H9 (cell line): ENCODE measurements at regions not wholly inside any gene's neighbourhood (a gene's known extent, or its start where the extent isn't known, plus 50 kb on each side); places are given as distances from the start of the nearest gene placed in this dataset.
"Not testable (repeated sequence)": the region's sequence is repeated elsewhere in the genome, so short reads cannot be mapped to it uniquely, and the experiment has no call there.

ENCODE experiments used
- DNase-seq: peaks from one replicate; pipeline ENCODE4 v3.0.0-alpha.2; 2017
- H2AFZ ChIP-seq: one replicate; pipeline ENCODE4 v1.6.1; 2013; ENCODE audit warnings: mild to moderate bottlenecking, low read length, control low read depth, moderate library complexity
- H2AK5ac ChIP-seq: 2 replicates; pipeline ENCODE4 v1.6.1; 2013; ENCODE audit warnings: low read length, control low read depth, mixed read lengths; ENCODE audit not compliant: insufficient read length
- H2BK120ac ChIP-seq: one replicate; pipeline ENCODE4 v1.6.1; 2013; ENCODE audit warnings: low read depth, mild to moderate bottlenecking, low read length, control low read depth, inconsistent platforms; ENCODE audit not compliant: poor library complexity, severe bottlenecking
- H2BK12ac ChIP-seq: 2 replicates; pipeline ENCODE4 v1.6.1; 2013; ENCODE audit warnings: low read length, control low read depth, mixed read lengths, low read depth; ENCODE audit not compliant: insufficient read length
- H2BK15ac ChIP-seq: 2 replicates; pipeline ENCODE4 v1.6.1; 2013; ENCODE audit warnings: low read depth, low read length, control low read depth
- H2BK20ac ChIP-seq: one replicate; pipeline ENCODE4 v1.6.1; 2013; ENCODE audit warnings: low read depth, mild to moderate bottlenecking, low read length, control low read depth, inconsistent platforms; ENCODE audit not compliant: poor library complexity, severe bottlenecking
- H2BK5ac ChIP-seq: 2 replicates; pipeline ENCODE4 v1.6.1; 2013; ENCODE audit warnings: low read length, control low read depth, mixed read lengths; ENCODE audit not compliant: insufficient read length
- H3K14ac ChIP-seq: 2 replicates; pipeline ENCODE4 v1.6.1; 2013; ENCODE audit warnings: low read length, control low read depth; ENCODE audit not compliant: insufficient read depth
- H3K18ac ChIP-seq: 2 replicates; pipeline ENCODE4 v1.6.1; 2013; ENCODE audit warnings: low read depth, mild to moderate bottlenecking, mixed read lengths, low read length, control low read depth; ENCODE audit not compliant: insufficient read length
- H3K23ac ChIP-seq: 2 replicates; pipeline ENCODE4 v1.6.1; 2013; ENCODE audit warnings: low read length, control low read depth, mixed read lengths, low read depth; ENCODE audit not compliant: insufficient read length
- H3K23me2 ChIP-seq: 2 replicates; pipeline ENCODE4 v1.6.1; 2013; ENCODE audit warnings: low read depth, mild to moderate bottlenecking, mixed read lengths, low read length, control low read depth; ENCODE audit not compliant: insufficient read length, poor library complexity, severe bottlenecking
- H3K27ac ChIP-seq: 2 replicates; pipeline ENCODE4 v1.5.1; 2013; ENCODE audit warnings: low read length, control low read depth, mixed read lengths, low read depth; ENCODE audit not compliant: insufficient read length
- H3K27me3 ChIP-seq: 2 replicates; pipeline ENCODE4 v1.6.1; 2013; ENCODE audit warnings: low read length, control low read depth, inconsistent platforms; ENCODE audit not compliant: insufficient read depth
- H3K4ac ChIP-seq: 2 replicates; pipeline ENCODE4 v1.6.1; 2013; ENCODE audit warnings: low read depth, mild to moderate bottlenecking, control low read depth, inconsistent platforms, low read length, moderate library complexity
- H3K4me1 ChIP-seq: 2 replicates; pipeline ENCODE4 v1.6.1; 2013; ENCODE audit warnings: low read length, control low read depth, inconsistent platforms; ENCODE audit not compliant: insufficient read depth
- H3K4me2 ChIP-seq: 2 replicates; pipeline ENCODE4 v1.6.1; 2013; ENCODE audit warnings: low read length, control low read depth, mixed read lengths; ENCODE audit not compliant: insufficient read length, insufficient read depth
- H3K56ac ChIP-seq: 2 replicates; pipeline ENCODE4 v1.6.1; 2013; ENCODE audit warnings: low read depth, mild to moderate bottlenecking, mixed read lengths, low read length, control low read depth; ENCODE audit not compliant: insufficient read length
- H3K79me1 ChIP-seq: 2 replicates; pipeline ENCODE4 v1.6.1; 2013; ENCODE audit warnings: low read depth, mild to moderate bottlenecking, moderate library complexity, low read length, control low read depth, inconsistent platforms; ENCODE audit not compliant: insufficient read depth, poor library complexity, severe bottlenecking
- H3K79me2 ChIP-seq: 2 replicates; pipeline ENCODE4 v1.6.1; 2013; ENCODE audit warnings: low read length, control low read depth, inconsistent platforms; ENCODE audit not compliant: insufficient read depth
- H3K9ac ChIP-seq: 2 replicates; pipeline ENCODE4 v1.6.1; 2013; ENCODE audit warnings: low read length, control low read depth, mixed read lengths; ENCODE audit not compliant: insufficient read length; ENCODE audit errors: extremely low read depth
- H3K9me3 ChIP-seq: one replicate; pipeline ENCODE4 v1.6.1; 2013; ENCODE audit warnings: low read depth, low read length, inconsistent platforms; ENCODE audit not compliant: control insufficient read depth
- H3T11ph ChIP-seq: one replicate; pipeline ENCODE4 v1.6.1; 2013; ENCODE audit warnings: mild to moderate bottlenecking, low read length, control low read depth, inconsistent platforms
- H4K20me1 ChIP-seq: one replicate; pipeline ENCODE4 v1.6.1; 2013; ENCODE audit not compliant: control insufficient read depth, insufficient read length, insufficient read depth
- H4K5ac ChIP-seq: 2 replicates; pipeline ENCODE4 v1.6.1; 2013; ENCODE audit warnings: low read depth, mild to moderate bottlenecking, mixed read lengths, low read length, control low read depth; ENCODE audit not compliant: insufficient read length
- H4K8ac ChIP-seq: replicated peaks from 2 replicates; pipeline ENCODE4 v1.6.1; 2013; ENCODE audit warnings: low read length, control low read depth, mixed read lengths, low read depth; ENCODE audit not compliant: insufficient read length
- H4K91ac ChIP-seq: 2 replicates; pipeline ENCODE4 v1.6.1; 2013; ENCODE audit warnings: low read depth, mild to moderate bottlenecking, moderate library complexity, mixed read lengths, low read length, control low read depth; ENCODE audit not compliant: insufficient read length
- H3K27ac Mint-ChIP-seq, 3 experiments: 2 replicates in 2 of 3; 3 replicates in 1 of 3; pipeline ENCODE4 v1.8.0; 2020 to 2021; ENCODE audit warnings: mixed read lengths in 3 of 3, mild to moderate bottlenecking in 1 of 3, moderate library complexity in 1 of 3
- H3K27me3 Mint-ChIP-seq: 2 replicates; pipeline ENCODE4 v1.8.0; 2021; ENCODE audit warnings: low read depth, mild to moderate bottlenecking, moderate library complexity, mixed read lengths
- H3K36me3 Mint-ChIP-seq, 3 experiments: 2 replicates in 2 of 3; 3 replicates in 1 of 3; pipeline ENCODE4 v1.8.0; 2020 to 2021; ENCODE audit warnings: low read depth in 3 of 3, mixed read lengths in 3 of 3; ENCODE audit not compliant: insufficient read depth in 1 of 3
- H3K4me1 Mint-ChIP-seq, 2 experiments: 2 replicates each; pipeline ENCODE4 v1.8.0; 2020; ENCODE audit warnings: mixed read lengths in 2 of 2
- H3K4me3 Mint-ChIP-seq, 2 experiments: 2 replicates in 1 of 2; 3 replicates in 1 of 2; pipeline ENCODE4 v1.8.0; 2020 to 2021; ENCODE audit warnings: mild to moderate bottlenecking in 2 of 2, mixed read lengths in 2 of 2, moderate library complexity in 1 of 2
- H3K9me3 Mint-ChIP-seq, 2 experiments: 2 replicates in 1 of 2; 3 replicates in 1 of 2; pipeline ENCODE4 v1.8.0; 2020; ENCODE audit warnings: mild to moderate bottlenecking in 2 of 2, mixed read lengths in 2 of 2, moderate library complexity in 1 of 2
- WGBS: extraction: QIAGEN DNeasy Blood & Tissue Kit; methylation state at CpG from one replicate; pipeline ENCODE4 v1.1.7; 2013; ENCODE audit warnings: missing lambda C conversion rate, low lambda C conversion rate, mixed read lengths; ENCODE audit not compliant: insufficient read length; ENCODE audit errors: extremely low coverage; 5-methylcytosine and 5-hydroxymethylcytosine counted together

- not testable (repeated sequence) for H2AK5ac ChIP-seq, H3K23ac ChIP-seq, H3K27ac ChIP-seq, H3K27me3 Mint-ChIP-seq, H3K79me1 ChIP-seq, H3T11ph ChIP-seq, H2BK120ac ChIP-seq, H4K20me1 ChIP-seq, H2AFZ ChIP-seq, H2BK12ac ChIP-seq, H2BK5ac ChIP-seq, H4K91ac ChIP-seq, H3K14ac ChIP-seq, H4K8ac ChIP-seq, H2BK15ac ChIP-seq, H3K9me3 ChIP-seq, H3K4ac ChIP-seq, H2BK20ac ChIP-seq, H3K56ac ChIP-seq, H3K9ac ChIP-seq, H3K23me2 ChIP-seq, H3K4me3 Mint-ChIP-seq, H3K9me3 Mint-ChIP-seq, H4K5ac ChIP-seq, H3K4me1 ChIP-seq, H3K27me3 ChIP-seq, H3K36me3 Mint-ChIP-seq, H3K18ac ChIP-seq, H3K4me2 ChIP-seq, H3K79me2 ChIP-seq, DNase-seq
- H3K27ac Mint-ChIP-seq = 0 out of 7 replicates have a peak overlapping the region, but pooled peaks of 2 of the 3 experiments have one; percentile 18 to 30
- WGBS = no CpG with 5 or more reads among the region's 8 CpGs
- H3K4me1 Mint-ChIP-seq = peaks cover 5 to 16% of the 10 kb centered on the region in 2 experiments
These were observed 80.5 kb upstream of the ADGRL2 start for GRCh38 chr1:81720256-81720655.
